Fibroblast of mammary gland (primary cell): ENCODE measurements at regions not wholly inside any gene's neighbourhood (a gene's known extent, or its start where the extent isn't known, plus 50 kb on each side); places are given as distances from the start of the nearest gene placed in this dataset.

Source experiments
- DNase-seq: peaks from one replicate; pipeline ENCODE4 v3.0.0-alpha.2; 2010; ENCODE audit warnings: low read depth
- H3K4me3 ChIP-seq: 2 replicates; pipeline ENCODE4 v1.5.1; 2011; ENCODE audit warnings: low read depth, mild to moderate bottlenecking, low read length, moderate library complexity; ENCODE audit not compliant: control insufficient read depth
- CTCF ChIP-seq: conservative IDR thresholded peaks from 2 replicates; pipeline ENCODE4 v1.5.1; 2011; ENCODE audit warnings: low read depth, low read length, inconsistent platforms; ENCODE audit not compliant: control insufficient read depth, insufficient read depth

GRCh38 chr2:14960686-14961324 lies 328.3 kb downstream of the LRATD1 start:
- TF ChIP-seq CTCF: no peak

GRCh38 chr2:14967729-14968128 lies 335.2 kb downstream of the LRATD1 start:
- no peak overlapping the region for H3K4me3 ChIP-seq
- no peak for DNase-seq
- TF ChIP-seq CTCF: no peak

More at GRCh38 chr2:14960686-14961324, 328.3 kb downstream of the LRATD1 start:
- no peak overlapping the region for H3K4me3 ChIP-seq
- DNase-seq: peak; percentile 42

- H3K4me3 ChIP-seq: no peak overlapping the region
- peak; percentile 25 for DNase-seq
- no peak for TF ChIP-seq CTCF
Measured at GRCh38 chr2:14975381-14975780, 342.9 kb downstream of the LRATD1 start.

GRCh38 chr2:14977021-14977420 lies 344.5 kb downstream of the LRATD1 start:
- no peak for DNase-seq
- no peak overlapping the region for H3K4me3 ChIP-seq
- no peak for TF ChIP-seq CTCF

GRCh38 chr2:14978845-14979244 lies 346.3 kb downstream of the LRATD1 start:
- no peak for TF ChIP-seq CTCF
- no peak for DNase-seq
- no peak overlapping the region for H3K4me3 ChIP-seq

GRCh38 chr2:14982790-14983189 lies 350.3 kb downstream of the LRATD1 start:
- no peak for DNase-seq
- H3K4me3 ChIP-seq: no peak overlapping the region
- TF ChIP-seq CTCF: no peak

GRCh38 chr2:14988600-14988999 lies 356.1 kb downstream of the LRATD1 start:
- no peak overlapping the region for H3K4me3 ChIP-seq
- TF ChIP-seq CTCF: no peak
- no peak for DNase-seq
